GM19467 (cell line): ENCODE measurements at regions not wholly inside any gene's neighbourhood (a gene's known extent, or its start where the extent isn't known, plus 50 kb on each side); places are given as distances from the start of the nearest gene placed in this dataset.

Source experiments
- ATAC-seq: cut with Tn5 transposase; IDR thresholded peaks from one replicate; pipeline ENCODE4 v1.9.1; 2021; ENCODE audit warnings: mild to moderate bottlenecking, moderate library complexity; ENCODE audit not compliant: unreplicated experiment

DNA sequence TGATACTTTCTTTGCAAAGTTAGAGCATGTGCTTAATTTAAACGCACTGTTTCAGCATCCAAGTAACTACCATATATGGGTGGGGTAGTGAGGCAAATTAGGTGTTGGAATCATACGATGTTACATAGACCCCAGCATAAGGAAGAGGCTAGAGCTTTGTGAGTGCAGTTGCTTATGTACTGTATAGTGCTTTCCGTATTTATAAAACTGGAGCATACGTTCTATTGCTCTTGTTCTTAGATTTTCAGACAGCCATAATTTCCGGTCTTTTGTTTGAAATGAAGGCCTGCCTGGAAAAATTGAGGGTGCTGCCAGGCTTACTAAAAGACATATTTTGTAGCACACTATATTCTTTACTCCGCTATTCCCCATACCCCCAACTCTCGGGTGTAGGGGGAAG, 335.7 kb downstream of the FOXG1 start:
- no peak for ATAC-seq

- ATAC-seq = no peak
Measured at GRCh38 chr14:29102996-29103395, 336.4 kb downstream of the FOXG1 start.

GRCh38 chr14:29108908-29109307, 342.3 kb downstream of the FOXG1 start:
- ATAC-seq = no peak

DNA sequence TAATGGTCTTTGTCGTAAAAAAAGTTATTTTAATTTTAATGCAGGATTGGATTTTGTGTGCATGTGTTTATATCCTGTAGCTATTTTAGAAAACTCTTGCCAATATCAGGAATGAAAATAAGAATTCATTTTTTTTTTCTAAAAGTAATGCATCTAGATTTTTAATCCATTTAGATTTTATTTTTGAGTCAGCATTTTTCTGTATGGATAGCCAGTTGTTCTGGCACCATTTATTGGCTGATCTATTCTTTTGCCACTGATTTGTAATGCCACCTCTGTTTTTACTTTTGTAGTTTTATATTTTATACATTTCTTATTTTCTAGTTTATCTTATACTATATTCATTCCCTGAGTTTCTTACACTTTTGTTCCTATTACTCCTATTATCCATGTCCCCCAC, 343.0 kb downstream of the FOXG1 start:
- no peak for ATAC-seq

DNA sequence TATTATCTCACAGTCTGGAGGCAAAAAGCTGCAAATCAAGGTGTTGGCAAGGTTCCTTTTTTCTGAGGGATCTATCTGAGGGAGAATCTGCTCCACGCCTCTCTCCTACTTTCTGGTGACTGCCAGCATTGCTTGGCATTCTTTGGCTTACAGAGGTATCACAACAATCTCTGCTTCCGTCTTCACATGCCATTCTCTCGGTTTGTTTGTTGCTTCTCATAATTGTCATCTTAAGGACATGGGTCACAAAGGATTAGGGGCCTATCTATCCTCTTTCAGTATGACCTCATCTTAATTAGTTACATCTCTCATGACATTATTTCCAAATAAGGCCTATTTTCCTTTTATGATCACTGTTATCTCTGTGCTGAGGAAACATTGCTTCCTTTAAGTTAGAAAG, 345.0 kb downstream of the FOXG1 start:
- ATAC-seq = no peak

- ATAC-seq = no peak
Measured at GRCh38 chr14:29123017-29123416, 356.4 kb downstream of the FOXG1 start.

GRCh38 chr14:29126361-29126760, 359.8 kb downstream of the FOXG1 start:
- no peak for ATAC-seq

DNA sequence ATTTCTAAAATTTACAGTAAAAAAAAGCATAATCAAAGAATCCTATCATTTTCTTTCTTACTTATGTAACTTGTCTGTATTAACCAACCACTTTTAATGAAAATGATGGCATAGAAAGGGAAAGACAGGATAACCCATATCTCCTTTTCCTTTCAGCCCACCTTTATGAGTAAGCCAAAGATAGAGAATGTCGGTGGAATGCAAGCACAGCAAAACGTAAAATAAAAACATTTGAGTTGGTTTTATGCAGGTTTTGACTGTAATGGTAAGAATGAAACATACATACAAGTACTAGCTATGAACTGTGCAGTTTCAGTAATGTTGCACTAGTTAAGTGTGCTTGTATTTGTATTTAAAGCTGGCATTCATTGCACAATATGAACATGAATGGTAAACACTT, 360.3 kb downstream of the FOXG1 start:
- ATAC-seq = no peak

GRCh38 chr14:29140016-29140415, 373.4 kb downstream of the FOXG1 start:
- no peak for ATAC-seq

GRCh38 chr14:29144621-29145020, 378.0 kb downstream of the FOXG1 start:
- no peak for ATAC-seq

GRCh38 chr14:29148221-29148620, 381.6 kb downstream of the FOXG1 start:
- no peak for ATAC-seq

GRCh38 chr14:29149798-29150197, 383.2 kb downstream of the FOXG1 start:
- ATAC-seq = no peak

- no peak for ATAC-seq
Measured at GRCh38 chr14:29150659-29151058, 384.1 kb downstream of the FOXG1 start.

DNA sequence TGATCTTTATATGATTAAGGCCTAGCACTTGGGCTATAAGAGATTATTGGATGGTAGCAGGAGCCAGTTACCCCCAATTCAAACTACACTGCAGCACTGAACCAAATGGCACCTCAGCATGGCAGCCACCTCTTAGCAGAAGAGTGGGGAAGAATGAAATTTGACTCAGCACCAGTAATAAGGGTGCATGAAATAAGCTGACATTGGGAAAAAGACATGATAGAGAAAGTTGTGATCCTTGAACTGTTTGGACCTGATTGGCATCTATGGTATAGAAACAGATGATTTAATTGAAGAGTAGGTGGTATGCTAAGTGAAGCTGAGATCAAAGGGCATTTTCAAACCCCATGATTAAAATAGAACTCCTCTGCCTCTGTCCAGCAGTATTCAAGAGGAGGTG, 389.5 kb downstream of the FOXG1 start:
- no peak for ATAC-seq

GRCh38 chr14:29161593-29161992, 395.0 kb downstream of the FOXG1 start:
- ATAC-seq = no peak

- no peak for ATAC-seq
Measured at GRCh38 chr14:29163109-29163508, 396.5 kb downstream of the FOXG1 start.

- no peak for ATAC-seq
Measured at GRCh38 chr14:29165431-29165830, 398.8 kb downstream of the FOXG1 start.

- no peak for ATAC-seq
Measured at GRCh38 chr14:29166507-29166906, 399.9 kb downstream of the FOXG1 start.

GRCh38 chr14:29168149-29168548, 401.6 kb downstream of the FOXG1 start:
- ATAC-seq = no peak

- no peak for ATAC-seq
Measured at GRCh38 chr14:29169408-29169807, 402.8 kb downstream of the FOXG1 start.

DNA sequence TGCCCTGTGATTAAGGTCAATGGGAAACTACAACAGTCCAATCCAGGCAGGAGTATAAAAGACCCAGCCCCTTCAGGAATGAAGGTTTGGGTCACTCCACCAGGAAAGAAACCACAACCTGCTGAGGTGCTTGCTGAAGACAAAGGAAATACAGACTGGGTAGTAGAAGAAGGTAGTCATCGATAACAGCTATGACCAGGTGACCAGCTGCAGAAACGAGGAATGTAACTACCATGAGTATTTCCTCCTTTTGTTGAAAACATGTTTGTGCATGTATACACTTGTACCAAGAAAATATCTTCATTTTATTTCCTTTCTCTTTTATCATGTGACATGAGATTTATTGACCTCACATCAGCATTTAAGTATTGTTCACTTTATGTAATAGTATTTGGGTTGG, 409.1 kb downstream of the FOXG1 start:
- no peak for ATAC-seq

DNA sequence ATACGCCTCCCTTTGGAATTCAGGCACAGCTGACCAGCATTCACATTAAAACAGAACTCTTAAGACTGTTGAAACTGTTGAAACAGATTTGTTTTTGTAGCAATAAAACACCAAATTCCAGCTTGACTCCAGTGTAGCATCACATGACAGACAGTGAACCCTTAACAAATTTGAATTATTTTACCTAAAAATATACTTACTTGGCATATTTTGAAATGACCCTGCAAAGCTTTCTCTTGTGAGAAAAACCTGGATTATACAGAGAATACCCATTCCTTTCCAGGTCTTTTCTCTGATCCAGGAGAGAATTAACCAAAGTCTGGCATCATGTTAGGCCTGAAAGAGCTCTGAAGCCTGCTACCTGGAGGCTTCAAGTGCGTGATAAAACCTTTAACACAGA, 410.3 kb downstream of the FOXG1 start:
- ATAC-seq = no peak

DNA sequence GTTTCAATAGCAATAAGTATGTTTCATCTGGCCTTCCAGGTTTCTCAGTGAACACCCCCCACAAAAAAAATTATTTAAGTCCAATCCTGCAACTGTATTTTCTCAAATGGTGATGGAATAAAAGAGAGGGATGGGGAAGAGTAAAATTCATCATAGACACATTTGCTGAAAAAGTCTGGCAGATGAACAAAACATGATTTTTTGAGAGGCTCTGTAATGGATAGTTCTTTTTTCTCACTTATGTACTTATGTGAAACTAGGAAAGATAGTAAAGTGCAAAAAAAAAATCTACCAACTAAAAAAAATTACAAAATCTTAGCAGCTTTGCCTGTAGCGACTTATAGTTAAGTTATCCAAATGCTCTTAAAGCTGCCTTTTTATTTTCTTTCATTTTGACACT, 412.4 kb downstream of the FOXG1 start:
- no peak for ATAC-seq

GRCh38 chr14:29191092-29191491, 424.5 kb downstream of the FOXG1 start:
- no peak for ATAC-seq
